Prostate gland (tissue), 2 donors: ENCODE measurements at regions not wholly inside any gene's neighbourhood (a gene's known extent, or its start where the extent isn't known, plus 50 kb on each side); places are given as distances from the start of the nearest gene placed in this dataset.

ENCODE experiments used
- POLR2A ChIP-seq: fragments of 450-650 bp; IDR thresholded peaks from one replicate; pipeline ENCODE4 v1.6.1; 2016; ENCODE audit warnings: antibody characterized with exemption, mild to moderate bottlenecking
- POLR2AphosphoS5 ChIP-seq: sonication (generic); formaldehyde crosslinking; IDR thresholded peaks from one replicate; pipeline ENCODE4 v1.6.1; 2017; ENCODE audit warnings: antibody characterized with exemption
- TF ChIP-seq, protein P1 (sequence below), 4 experiments: fragments of 200-600 bp in 2 of 4; fragments of 450-650 bp in 2 of 4; sonication (generic) in 2 of 4; IDR thresholded peaks; 1 replicate in 3 of 4; 2 replicates in 1 of 4; pipeline ENCODE4 v1.5.1; 2016 to 2019; ENCODE audit warnings: antibody characterized with exemption in 4 of 4, mild to moderate bottlenecking in 2 of 4, moderate library complexity in 2 of 4

DNA sequence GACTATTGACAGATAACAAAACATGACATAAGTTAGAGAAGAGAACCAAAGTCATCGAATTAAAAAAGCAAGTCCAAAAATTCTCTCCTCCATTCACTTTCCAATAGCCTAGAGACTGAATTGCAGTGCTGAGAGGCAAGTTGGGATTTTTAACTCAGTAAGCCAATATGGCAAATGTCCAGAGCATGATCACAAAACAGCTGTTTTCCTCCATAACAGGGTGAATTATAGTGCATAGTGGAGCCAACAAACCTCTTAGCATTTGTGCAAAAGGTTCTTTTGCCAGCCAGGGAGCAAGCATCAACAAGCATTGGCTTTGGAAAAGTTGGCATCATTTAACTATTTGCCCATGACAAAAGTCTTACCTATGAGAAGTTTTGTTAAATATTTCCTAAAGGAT, 458.8 kb upstream of the NOVA1 start:
- TF ChIP-seq, protein P1, sequence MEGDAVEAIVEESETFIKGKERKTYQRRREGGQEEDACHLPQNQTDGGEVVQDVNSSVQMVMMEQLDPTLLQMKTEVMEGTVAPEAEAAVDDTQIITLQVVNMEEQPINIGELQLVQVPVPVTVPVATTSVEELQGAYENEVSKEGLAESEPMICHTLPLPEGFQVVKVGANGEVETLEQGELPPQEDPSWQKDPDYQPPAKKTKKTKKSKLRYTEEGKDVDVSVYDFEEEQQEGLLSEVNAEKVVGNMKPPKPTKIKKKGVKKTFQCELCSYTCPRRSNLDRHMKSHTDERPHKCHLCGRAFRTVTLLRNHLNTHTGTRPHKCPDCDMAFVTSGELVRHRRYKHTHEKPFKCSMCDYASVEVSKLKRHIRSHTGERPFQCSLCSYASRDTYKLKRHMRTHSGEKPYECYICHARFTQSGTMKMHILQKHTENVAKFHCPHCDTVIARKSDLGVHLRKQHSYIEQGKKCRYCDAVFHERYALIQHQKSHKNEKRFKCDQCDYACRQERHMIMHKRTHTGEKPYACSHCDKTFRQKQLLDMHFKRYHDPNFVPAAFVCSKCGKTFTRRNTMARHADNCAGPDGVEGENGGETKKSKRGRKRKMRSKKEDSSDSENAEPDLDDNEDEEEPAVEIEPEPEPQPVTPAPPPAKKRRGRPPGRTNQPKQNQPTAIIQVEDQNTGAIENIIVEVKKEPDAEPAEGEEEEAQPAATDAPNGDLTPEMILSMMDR (IDR thresholded peaks at IDR 0.05), result no peak
- TF ChIP-seq POLR2A (no peak), POLR2AphosphoS5 (peak; percentile 47)
